IMR-90 (cell line): ENCODE measurements at regions not wholly inside any gene's neighbourhood (a gene's known extent, or its start where the extent isn't known, plus 50 kb on each side); places are given as distances from the start of the nearest gene placed in this dataset.
"Not testable (repeated sequence)": the region's sequence is repeated elsewhere in the genome, so short reads cannot be mapped to it uniquely, and the experiment has no call there.

Experiments used
- ATAC-seq: fragments of 200-7000 bp; cut with Tn5 transposase; 2 replicates; pipeline ENCODE4 v1.9.1; 2020; ENCODE audit warnings: low read depth, mild to moderate bottlenecking, moderate library complexity
- BruUV-seq: library from RNA; stranded (reverse); fragments of 400-500 nt; replicated peaks from 2 replicates; lab custom pipeline; 2021; lab: Mats Ljungman, UMichigan
- CTCF ChIA-PET: fragments of 300-600 bp; formaldehyde crosslinking; extraction: SDS; loops from one replicate; lab custom pipeline; 2021; ENCODE audit warnings: antibody characterized with exemption; lab: Yijun Ruan, JAX
- POLR2A ChIA-PET: fragments of 300-600 bp; sonication (Branson Sonifier 250); formaldehyde crosslinking; loops from one replicate; lab custom pipeline; 2022; ENCODE audit warnings: antibody characterized with exemption; ENCODE audit not compliant: unreplicated experiment; lab: Charles Lee
- DNase-seq: peaks from one replicate; pipeline ENCODE4 v3.0.0; 2013
- H2AFZ ChIP-seq: replicated peaks from 2 replicates; pipeline ENCODE3; 2013; ENCODE audit warnings: low read length, mild to moderate bottlenecking; ENCODE audit not compliant: poor library complexity
- H2AK5ac ChIP-seq: 2 replicates; pipeline ENCODE4 v1.6.1; 2013; ENCODE audit warnings: low read depth, low read length, inconsistent platforms
- H2AK9ac ChIP-seq: replicated peaks from 2 replicates; pipeline ENCODE3; 2013; ENCODE audit warnings: mild to moderate bottlenecking, low read depth, low read length, moderate library complexity; ENCODE audit not compliant: poor library complexity
- H2BK120ac ChIP-seq: 2 replicates; pipeline ENCODE4 v1.6.1; 2013; ENCODE audit warnings: low read depth, low read length, inconsistent platforms
- H2BK15ac ChIP-seq: 3 replicates; pipeline ENCODE4 v1.6.1; 2013; ENCODE audit warnings: low read depth, low read length, inconsistent platforms
- H2BK20ac ChIP-seq: 2 replicates; pipeline ENCODE4 v1.6.1; 2013; ENCODE audit warnings: low read depth, mild to moderate bottlenecking, inconsistent platforms, low read length, moderate library complexity
- H2BK5ac ChIP-seq: 2 replicates; pipeline ENCODE4 v1.6.1; 2013; ENCODE audit warnings: mild to moderate bottlenecking, low read depth, low read length, inconsistent platforms; ENCODE audit not compliant: poor library complexity, severe bottlenecking
- H3K14ac ChIP-seq: replicated peaks from 2 replicates; pipeline ENCODE4 v1.6.1; 2013; ENCODE audit warnings: low read depth, low read length, inconsistent platforms
- H3K18ac ChIP-seq: 2 replicates; pipeline ENCODE4 v1.6.1; 2013; ENCODE audit warnings: low read depth, low read length, control low read depth
- H3K23ac ChIP-seq: 2 replicates; pipeline ENCODE4 v1.6.1; 2013; ENCODE audit warnings: low read depth, low read length, inconsistent platforms
- H3K27ac ChIP-seq: 2 replicates; pipeline ENCODE4 v1.5.1; 2013; ENCODE audit warnings: mild to moderate bottlenecking, control low read depth, low read length; ENCODE audit not compliant: insufficient read depth
- H3K27me3 ChIP-seq: 2 replicates; pipeline ENCODE4 v1.6.1; 2013; ENCODE audit warnings: low read length; ENCODE audit not compliant: control insufficient read depth, insufficient read depth
- H3K36me3 ChIP-seq: 2 replicates; pipeline ENCODE4 v1.6.1; 2013; ENCODE audit warnings: low read length, mixed read lengths; ENCODE audit not compliant: control insufficient read depth, insufficient read depth
- H3K4ac ChIP-seq: 2 replicates; pipeline ENCODE4 v1.6.1; 2013; ENCODE audit warnings: low read depth, low read length, inconsistent platforms
- H3K4me1 ChIP-seq: 2 replicates; pipeline ENCODE4 v1.6.1; 2013; ENCODE audit warnings: low read length, mixed read lengths; ENCODE audit not compliant: control insufficient read depth, insufficient read depth
- H3K4me2 ChIP-seq: 2 replicates; pipeline ENCODE4 v1.6.1; 2013; ENCODE audit warnings: low read depth, mild to moderate bottlenecking, control low read depth, low read length, moderate library complexity
- H3K4me3 ChIP-seq: 2 replicates; pipeline ENCODE4 v1.5.1; 2013; ENCODE audit warnings: low read depth, mild to moderate bottlenecking, control low read depth, low read length, moderate library complexity; ENCODE audit not compliant: insufficient read depth
- H3K56ac ChIP-seq: 2 replicates; pipeline ENCODE4 v1.6.1; 2013; ENCODE audit warnings: low read length, inconsistent platforms; ENCODE audit not compliant: insufficient read depth; ENCODE audit errors: extremely low read depth
- H3K79me1 ChIP-seq, 2 experiments: 2 replicates each; pipeline ENCODE4 v1.6.1; 2013; ENCODE audit warnings: low read length in 2 of 2, inconsistent platforms in 1 of 2, low read depth in 1 of 2
- H3K9ac ChIP-seq: 2 replicates; pipeline ENCODE4 v1.6.1; 2013; ENCODE audit warnings: low read depth, low read length, control low read depth
- H3K9me1 ChIP-seq: 2 replicates; pipeline ENCODE4 v1.6.1; 2013; ENCODE audit warnings: low read length, inconsistent platforms; ENCODE audit not compliant: insufficient read depth
- H3K9me3 ChIP-seq: 2 replicates; pipeline ENCODE4 v1.6.1; 2013; ENCODE audit warnings: low read length; ENCODE audit not compliant: control insufficient read depth, insufficient read depth
- H4K20me1 ChIP-seq: 2 replicates; pipeline ENCODE4 v1.6.1; 2013; ENCODE audit warnings: low read length, inconsistent platforms; ENCODE audit not compliant: insufficient read depth
- H4K5ac ChIP-seq: 2 replicates; pipeline ENCODE4 v1.6.1; 2013; ENCODE audit warnings: mild to moderate bottlenecking, low read depth, low read length, control low read depth
- H4K8ac ChIP-seq, 2 experiments: 2 replicates each; pipeline ENCODE4 v1.6.1; 2013; ENCODE audit warnings: low read depth in 2 of 2, low read length in 2 of 2, control low read depth in 1 of 2, inconsistent platforms in 1 of 2
- H4K91ac ChIP-seq: 2 replicates; pipeline ENCODE4 v1.6.1; 2013; ENCODE audit warnings: low read depth, low read length, inconsistent platforms; ENCODE audit not compliant: insufficient read depth
- MAZ ChIP-seq: IDR thresholded peaks from 2 replicates; pipeline ENCODE4 v1.6.1; 2012; ENCODE audit warnings: low read depth, mild to moderate bottlenecking, low read length, improper control_type of control experiment, moderate library complexity, borderline replicate concordance
- POLR2A ChIP-seq: IDR thresholded peaks from 2 replicates; pipeline ENCODE4 v1.6.1; 2012; ENCODE audit warnings: mild to moderate bottlenecking, low read depth, low read length
- WGBS, 2 experiments: methylation state at CpG; one replicate each; pipeline versions ENCODE4 v1.1.5 to v1.1.7; 2013; ENCODE audit warnings: missing lambda C conversion rate in 2 of 2; ENCODE audit not compliant: insufficient read length in 1 of 2; ENCODE audit errors: extremely low coverage in 2 of 2; 5-methylcytosine and 5-hydroxymethylcytosine counted together
- dilution Hi-C: fragments of 300-500 bp; cut with HindIII; formaldehyde crosslinking; loops from one replicate; pipeline ENCODE4 v1.14.3; 2018; ENCODE audit warnings: low sequenced_read_pairs; ENCODE audit not compliant: unreplicated experiment
- in situ Hi-C: fragments of 300-500 bp; cut with MboI; formaldehyde crosslinking; loops from 3 replicates; pipeline ENCODE4 v1.14.3; 2019; ENCODE audit warnings: low sequenced_read_pairs, inconsistent platforms, mixed read lengths
- intact Hi-C: fragments of 100-400 bp; cut with micrococcal nuclease; formaldehyde crosslinking; loops from 2 replicates; pipeline ENCODE4 v1.10.0; 2022
- TF ChIP-seq, protein P1 (sequence below): fragments of 150-350 bp; IDR thresholded peaks from 2 replicates; pipeline ENCODE4 v1.6.1; 2016; ENCODE audit warnings: low read depth, mild to moderate bottlenecking, low read length, moderate library complexity, borderline replicate concordance

DNA sequence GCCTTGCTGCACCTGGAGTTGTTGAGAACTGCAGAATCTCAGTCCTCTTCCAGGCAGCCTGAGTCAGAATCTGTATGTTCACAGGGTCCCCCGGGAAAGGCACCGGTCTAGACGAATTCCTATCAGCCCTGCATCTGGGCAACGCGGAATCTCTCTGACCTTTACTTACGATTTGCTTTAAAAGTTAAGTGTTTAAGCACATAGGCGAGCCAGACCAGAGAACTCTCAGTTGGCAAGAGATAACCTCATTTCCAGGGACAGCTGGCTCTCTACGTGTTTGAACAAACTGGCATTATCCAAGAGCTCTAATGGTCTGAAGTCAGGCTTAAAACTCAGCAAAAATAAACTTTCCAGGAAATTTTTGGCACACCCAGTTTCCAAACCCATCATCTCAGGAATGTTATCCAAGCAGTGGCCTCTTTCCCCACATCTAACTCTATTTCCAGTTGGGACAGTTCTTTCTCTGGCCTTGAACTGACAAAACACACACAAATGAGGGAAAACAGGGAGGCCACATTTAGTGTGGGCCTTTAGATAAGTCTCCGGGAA is 53.4 kb downstream of the HES1 start:
- no peak overlapping the region for H3K27ac ChIP-seq
- no peak overlapping the region for H3K56ac ChIP-seq
- ChIA-PET CTCF (no interaction called here), POLR2A (no interaction called here)
- H2AK5ac ChIP-seq: no peak overlapping the region
- H3K23ac ChIP-seq: no peak overlapping the region
- no peaks in the 10 kb centered on the region for H3K36me3 ChIP-seq
- BruUV-seq: no TSS peak
- no peak overlapping the region for H2BK20ac ChIP-seq
- dilution Hi-C loops: no loop called here
- no peak overlapping the region for H4K5ac ChIP-seq
- no peaks in the 10 kb centered on the region for H3K79me1 ChIP-seq
- H2AFZ ChIP-seq: no peak overlapping the region
- no peak overlapping the region for H3K4ac ChIP-seq
- in situ Hi-C loops: no loop called here
- H3K9me1 ChIP-seq: no peaks in the 10 kb centered on the region
- H2BK5ac ChIP-seq: no peak overlapping the region
- intact Hi-C loops: no loop called here
- H3K27me3 ChIP-seq: peaks cover 5% of the 10 kb centered on the region
- H3K14ac ChIP-seq: no peak overlapping the region
- H4K91ac ChIP-seq: no peak overlapping the region
- TF ChIP-seq, protein P1, sequence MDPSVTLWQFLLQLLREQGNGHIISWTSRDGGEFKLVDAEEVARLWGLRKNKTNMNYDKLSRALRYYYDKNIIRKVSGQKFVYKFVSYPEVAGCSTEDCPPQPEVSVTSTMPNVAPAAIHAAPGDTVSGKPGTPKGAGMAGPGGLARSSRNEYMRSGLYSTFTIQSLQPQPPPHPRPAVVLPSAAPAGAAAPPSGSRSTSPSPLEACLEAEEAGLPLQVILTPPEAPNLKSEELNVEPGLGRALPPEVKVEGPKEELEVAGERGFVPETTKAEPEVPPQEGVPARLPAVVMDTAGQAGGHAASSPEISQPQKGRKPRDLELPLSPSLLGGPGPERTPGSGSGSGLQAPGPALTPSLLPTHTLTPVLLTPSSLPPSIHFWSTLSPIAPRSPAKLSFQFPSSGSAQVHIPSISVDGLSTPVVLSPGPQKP: no peak
- TF ChIP-seq MAZ (no peak), POLR2A (no peak)
- H3K4me2 ChIP-seq: no peak overlapping the region
- no peak for DNase-seq
- no peak for ATAC-seq
- H3K4me1 ChIP-seq: no peaks in the 10 kb centered on the region
- H2AK9ac ChIP-seq: no peak overlapping the region
- H3K18ac ChIP-seq: no peak overlapping the region
- no peaks in the 10 kb centered on the region; the same call in 1 of the 2 replicates for H3K9me3 ChIP-seq
- H2BK120ac ChIP-seq: no peak overlapping the region
- no peaks in the 10 kb centered on the region for H4K20me1 ChIP-seq
- H4K8ac ChIP-seq: no peak overlapping the region
- H3K9ac ChIP-seq: no peak overlapping the region
- H3K4me3 ChIP-seq: no peak overlapping the region
- no peak overlapping the region for H2BK15ac ChIP-seq
- WGBS, 2 experiments: 25% methylated on average over 8 of the region's 9 CpGs; no CpG with 5 or more reads in 1 of the 2 experiments

DNA sequence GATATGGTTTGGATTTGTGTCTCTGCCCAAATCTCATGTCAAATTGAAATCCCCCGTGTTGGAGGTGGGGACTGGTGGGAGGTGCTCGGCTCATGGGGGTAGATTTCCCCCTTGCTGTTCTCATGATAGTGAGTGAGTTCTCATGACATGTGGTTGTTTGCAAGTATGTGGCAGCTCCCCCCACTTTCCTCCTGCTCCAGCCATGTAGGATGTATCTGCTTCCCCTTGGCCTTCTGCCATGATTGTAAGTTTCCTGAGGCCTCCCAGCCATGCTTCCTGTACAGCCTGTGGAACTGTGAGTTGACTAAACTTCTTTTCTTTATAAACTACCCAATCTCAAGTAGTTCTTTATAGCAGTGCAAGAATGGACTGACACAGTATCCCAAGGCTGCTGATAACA is 55.9 kb downstream of the HES1 start:
- POLR2A ChIA-PET, H3K27ac ChIP-seq, H3K18ac ChIP-seq, H3K14ac ChIP-seq, BruUV-seq, in situ Hi-C loops, H4K8ac ChIP-seq, H3K23ac ChIP-seq, H3K36me3 ChIP-seq, H3K79me1 ChIP-seq, H3K4me3 ChIP-seq, H2BK5ac ChIP-seq, H2BK20ac ChIP-seq, H2AFZ ChIP-seq, H2BK15ac ChIP-seq, H3K9me1 ChIP-seq, H3K4me2 ChIP-seq, H3K4me1 ChIP-seq, H3K9ac ChIP-seq, H2AK5ac ChIP-seq, ATAC-seq, DNase-seq, H4K91ac ChIP-seq, dilution Hi-C loops, H3K27me3 ChIP-seq, H2BK120ac ChIP-seq, H3K56ac ChIP-seq, H4K20me1 ChIP-seq, H2AK9ac ChIP-seq, CTCF ChIA-PET, H4K5ac ChIP-seq, intact Hi-C loops, H3K4ac ChIP-seq, H3K9me3 ChIP-seq: not testable (repeated sequence)
- no CpG with 5 or more reads among the region's 2 CpGs for WGBS, 2 experiments
